ENCODE measurements at regions not wholly inside any gene's neighbourhood (a gene's known extent, or its start where the extent isn't known, plus 50 kb on each side); places are given as distances from the start of the nearest gene placed in this dataset.

- TF ChIP-seq EZH2 (IDR thresholded peaks at IDR 0.05; ENCODE audit: insufficient read depth, poor library complexity, severe bottlenecking) (no peak), EZH2phosphoT487 (IDR thresholded peaks at IDR 0.05; ENCODE audit: insufficient read depth, low read depth) (no peak)
Observed at GRCh38 chr2:215752991-215753390, 260.4 kb downstream of the MREG start.
